AG04450 (cell line): ENCODE measurements at regions not wholly inside any gene's neighbourhood (a gene's known extent, or its start where the extent isn't known, plus 50 kb on each side); places are given as distances from the start of the nearest gene placed in this dataset.

ENCODE experiments used
- CTCF ChIA-PET: fragments of 300-600, 350-600 bp; formaldehyde crosslinking; extraction: SDS; loops from one replicate; lab custom pipeline; 2022; ENCODE audit warnings: antibody characterized with exemption, inconsistent platforms; lab: Charles Lee
- POLR2A ChIA-PET: fragments of 350-600 bp; formaldehyde crosslinking; extraction: SDS; loops from one replicate; lab custom pipeline; 2021; ENCODE audit warnings: antibody characterized with exemption, inconsistent platforms; lab: Yijun Ruan, JAX
- DNase-seq: peaks from one replicate; pipeline ENCODE4 v3.0.0-alpha.2; 2011; ENCODE audit warnings: low read depth, low spot score
- H3K27ac ChIP-seq: one replicate; pipeline ENCODE4 v1.5.1; 2012; ENCODE audit warnings: low read depth, low read length, control low read depth
- H3K27me3 ChIP-seq: one replicate; pipeline ENCODE4 v1.6.0; 2012; ENCODE audit warnings: low read length; ENCODE audit not compliant: control insufficient read depth, insufficient read depth
- H3K4me3 ChIP-seq: 2 replicates; pipeline ENCODE4 v1.5.1; 2011; ENCODE audit warnings: mild to moderate bottlenecking, low read depth, low read length, control low read depth
- H3K9me3 ChIP-seq: 2 replicates; pipeline ENCODE4 v1.5.1; 2012; ENCODE audit warnings: low read length; ENCODE audit not compliant: control insufficient read depth, insufficient read depth
- CTCF ChIP-seq: IDR thresholded peaks from 2 replicates; pipeline ENCODE4 v1.5.1; 2011; ENCODE audit warnings: low read depth, low read length, control low read depth, inconsistent platforms

GRCh38 chr10:44849936-44850335, 61.2 kb upstream of the TMEM72 start:
- CTCF ChIA-PET = no interaction called here

GRCh38 chr10:44850356-44850934, 60.7 kb upstream of the TMEM72 start:
- CTCF ChIA-PET = no interaction called here
- no peak for DNase-seq
- no peak for TF ChIP-seq CTCF
- POLR2A ChIA-PET = no interaction called here
- Histone ChIP-seq H3K27me3 (no peaks in the 10 kb centered on the region), H3K27ac (no peak overlapping the region), H3K4me3 (no peak overlapping the region), H3K9me3 (peaks cover 14% of the 10 kb centered on the region)

More at GRCh38 chr10:44849936-44850335, 61.2 kb upstream of the TMEM72 start:
- POLR2A ChIA-PET = no interaction called here
- Histone ChIP-seq H3K27me3 (no peaks in the 10 kb centered on the region), H3K27ac (no peak overlapping the region), H3K9me3 (peaks cover 14% of the 10 kb centered on the region), H3K4me3 (no peak overlapping the region)
- no peak for TF ChIP-seq CTCF
- no peak for DNase-seq

- ChIA-PET CTCF (no interaction called here), POLR2A (no interaction called here)
- Histone ChIP-seq H3K27ac (no peak overlapping the region), H3K9me3 (peaks cover 14% of the 10 kb centered on the region), H3K4me3 (no peak overlapping the region), H3K27me3 (no peaks in the 10 kb centered on the region)
- no peak for TF ChIP-seq CTCF
- DNase-seq = no peak
These were observed 59.7 kb upstream of the TMEM72 start for GRCh38 chr10:44851413-44851812.

DNA sequence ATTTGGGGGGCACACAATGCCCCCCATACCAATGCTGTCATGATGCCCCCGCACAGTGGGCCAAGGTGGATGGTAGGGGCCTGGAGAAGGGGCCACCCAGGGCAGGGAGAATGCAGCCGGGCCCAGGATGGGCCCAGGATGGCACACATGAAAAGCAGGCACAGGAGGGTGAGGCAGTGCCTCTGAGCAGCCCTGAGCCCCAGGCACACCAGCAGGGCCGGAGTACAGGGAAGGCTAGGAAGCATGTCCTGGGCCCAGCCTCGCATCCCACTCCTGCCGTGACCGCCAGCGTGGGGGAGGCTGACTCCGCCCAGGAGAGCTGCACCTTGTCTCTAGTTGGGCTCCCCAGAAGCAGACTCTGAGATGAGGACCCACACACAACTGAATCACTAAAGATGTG, 59.3 kb upstream of the TMEM72 start:
- ChIA-PET CTCF (no interaction called here), POLR2A (no interaction called here)
- no peak for DNase-seq
- no peak for TF ChIP-seq CTCF
- no peak overlapping the region for H3K4me3 ChIP-seq
- peaks cover 14% of the 10 kb centered on the region for H3K9me3 ChIP-seq
- no peaks in the 10 kb centered on the region for H3K27me3 ChIP-seq
- H3K27ac ChIP-seq = no peak overlapping the region

DNA sequence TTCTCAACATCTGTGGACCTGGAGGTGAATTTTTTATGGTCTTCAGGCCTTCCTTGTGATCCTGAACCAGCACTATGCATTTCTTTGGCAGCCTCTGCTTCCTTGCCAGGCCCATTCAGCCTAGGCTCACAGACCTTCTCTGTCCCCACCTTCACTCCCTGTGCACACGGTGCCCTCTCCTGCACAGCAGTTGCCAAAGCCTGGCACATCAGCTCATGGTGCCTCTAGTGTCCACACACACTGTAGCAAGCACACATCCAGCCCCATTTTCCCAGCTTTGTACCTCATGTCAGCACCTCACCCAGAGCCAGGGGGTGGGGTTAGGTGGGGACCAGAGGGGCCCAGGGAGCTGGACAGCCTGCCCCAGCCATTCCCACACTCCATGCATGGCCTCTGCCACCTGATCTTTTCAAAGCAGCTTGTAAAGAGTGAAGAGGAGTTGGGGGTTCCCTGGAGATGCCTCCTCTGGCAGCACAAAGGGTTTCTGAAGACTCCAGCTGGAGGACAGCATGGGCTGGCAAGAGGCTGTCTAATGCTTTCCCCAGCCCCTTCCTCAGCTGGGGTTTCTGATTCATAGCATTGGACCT, 57.9 kb upstream of the TMEM72 start:
- Histone ChIP-seq H3K27ac (no peak overlapping the region), H3K4me3 (no peak overlapping the region), H3K27me3 (no peaks in the 10 kb centered on the region), H3K9me3 (peaks cover 12% of the 10 kb centered on the region)
- peak; percentile 40 for TF ChIP-seq CTCF
- CTCF ChIA-PET = interaction anchor here (0.6 to 1.6 kb wide), 4 partner anchors 102 to 467 kb away, joined by 3 to 7 read pairs (median 4); no protein-coding TSS in a partner anchor
- POLR2A ChIA-PET = no interaction called here
- no peak for DNase-seq
